Mucosa of rectum (tissue), 2 donors: ENCODE measurements at regions not wholly inside any gene's neighbourhood (a gene's known extent, or its start where the extent isn't known, plus 50 kb on each side); places are given as distances from the start of the nearest gene placed in this dataset.

ENCODE experiments used
- H3K27ac ChIP-seq, 2 donors: one replicate each; pipeline ENCODE4 v1.7.0; 2013; ENCODE audit warnings: inconsistent platforms in 2 of 2, low read depth in 2 of 2, low read length in 2 of 2
- H3K27me3 ChIP-seq, 2 donors: one replicate each; pipeline ENCODE4 v1.7.0; 2013; ENCODE audit warnings: low read length in 2 of 2; ENCODE audit not compliant: control insufficient read depth in 2 of 2, insufficient read depth in 2 of 2
- H3K36me3 ChIP-seq, 2 donors: one replicate each; pipeline ENCODE4 v1.7.0; 2013; ENCODE audit warnings: low read length in 2 of 2; ENCODE audit not compliant: control insufficient read depth in 2 of 2, insufficient read depth in 2 of 2
- H3K4me1 ChIP-seq, 2 donors: one replicate each; pipeline ENCODE4 v1.7.0; 2013; ENCODE audit warnings: low read length in 2 of 2, mild to moderate bottlenecking in 1 of 2; ENCODE audit not compliant: control insufficient read depth in 2 of 2, insufficient read depth in 2 of 2
- H3K4me3 ChIP-seq, 2 donors: one replicate each; pipeline ENCODE4 v1.7.0; 2013; ENCODE audit warnings: low read length in 2 of 2
- H3K9ac ChIP-seq, 2 donors: one replicate each; pipeline ENCODE4 v1.7.0; 2013; ENCODE audit warnings: low read length in 2 of 2, low read depth in 1 of 2, mild to moderate bottlenecking in 1 of 2
- H3K9me3 ChIP-seq, 2 donors: one replicate each; pipeline ENCODE4 v1.7.0; 2013; ENCODE audit warnings: low read length in 2 of 2; ENCODE audit not compliant: control insufficient read depth in 2 of 2
- donor health status: healthy.
- donor health status: Normal muscosa, but diverticular disease.

DNA sequence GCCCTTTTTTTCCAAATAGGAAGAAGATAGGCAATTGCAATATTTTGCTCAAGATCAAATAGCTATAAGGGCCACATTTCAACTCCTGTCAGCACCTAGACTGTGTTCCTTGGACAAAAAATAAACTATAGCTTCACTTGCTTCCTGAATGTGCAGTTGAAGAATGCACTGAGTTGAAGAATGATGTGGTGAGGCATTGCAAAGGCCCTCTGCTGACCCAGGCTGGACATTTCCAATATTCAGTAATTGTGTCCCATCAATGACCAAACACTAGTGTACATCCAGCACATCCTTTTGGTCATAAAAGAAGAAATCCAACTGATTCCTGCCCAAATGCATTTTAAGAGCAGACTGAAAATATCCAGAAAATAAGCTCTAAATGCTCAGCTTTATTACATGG lies 424.8 kb upstream of the TGFBR2 start:
- Histone ChIP-seq H3K4me3 (no peak overlapping the region), H3K36me3 (no peaks in the 10 kb centered on the region), H3K4me1 (no peaks in the 10 kb centered on the region), H3K27me3 (no peaks in the 10 kb centered on the region), H3K9ac (no peak overlapping the region), H3K27ac (no peak overlapping the region), H3K9me3 (no peaks in the 10 kb centered on the region)

DNA sequence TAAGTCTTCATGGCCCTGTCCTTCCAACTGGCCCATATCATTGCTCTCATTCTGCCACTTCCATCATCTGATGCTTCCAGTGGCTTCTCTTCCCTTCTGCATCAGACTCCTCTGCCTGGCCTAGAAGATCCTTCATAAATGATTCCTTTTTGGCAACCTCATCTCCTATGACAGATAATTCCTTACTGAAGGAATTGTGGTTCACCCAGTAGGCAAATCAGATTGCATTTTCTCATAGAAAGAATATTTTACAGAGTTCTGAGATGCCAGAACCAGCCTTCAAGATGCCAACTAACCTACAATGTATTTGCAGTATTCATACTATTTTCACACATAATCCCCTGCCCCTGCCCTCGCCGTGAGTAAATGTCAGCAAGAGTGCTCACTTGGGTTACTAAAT lies 423.0 kb upstream of the TGFBR2 start:
- no peaks in the 10 kb centered on the region for H3K9me3 ChIP-seq

DNA sequence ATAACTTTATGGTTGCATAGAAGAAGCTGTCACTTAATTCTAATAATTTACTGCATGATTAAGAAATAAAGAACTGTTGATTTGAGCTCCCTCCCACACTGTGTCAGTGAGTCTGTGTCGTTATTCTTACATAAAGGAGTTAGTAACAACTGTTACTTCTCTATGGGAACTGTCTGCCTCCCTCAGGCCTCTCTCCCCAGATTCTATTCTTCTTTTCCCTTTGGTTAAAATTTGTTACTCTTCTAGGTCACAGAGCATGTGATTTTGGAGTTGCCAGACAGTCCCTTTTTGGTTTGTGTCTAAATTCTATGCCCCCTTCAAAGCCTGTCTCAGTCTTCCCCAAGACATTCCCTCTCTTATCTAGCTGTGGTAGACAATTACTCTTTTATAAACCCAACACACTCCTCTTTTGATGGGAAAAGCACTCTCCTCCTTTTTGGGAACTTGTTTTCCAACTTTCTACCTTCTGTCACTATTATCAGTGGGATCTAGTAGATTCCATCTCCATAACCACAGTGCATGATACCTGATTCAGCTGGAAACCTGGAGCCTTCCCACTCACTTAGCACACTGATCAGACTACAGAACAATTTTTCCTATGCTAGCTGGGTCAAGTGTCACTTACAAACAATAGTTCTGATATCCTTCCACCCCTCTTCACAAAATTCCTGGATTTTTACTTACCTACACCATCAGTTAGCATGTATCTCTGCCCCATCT lies 422.1 kb upstream of the TGFBR2 start:
- Histone ChIP-seq H3K27ac (no peak overlapping the region), H3K9me3 (no peaks in the 10 kb centered on the region), H3K4me3 (no peak overlapping the region), H3K36me3 (no peaks in the 10 kb centered on the region), H3K27me3 (no peaks in the 10 kb centered on the region), H3K9ac (no peak overlapping the region), H3K4me1 (no peaks in the 10 kb centered on the region)

More for the DNA sequence above, 423.0 kb upstream of the TGFBR2 start:
- Histone ChIP-seq H3K4me1 (no peaks in the 10 kb centered on the region), H3K36me3 (no peaks in the 10 kb centered on the region), H3K27me3 (no peaks in the 10 kb centered on the region), H3K4me3 (no peak overlapping the region), H3K27ac (no peak overlapping the region), H3K9ac (no peak overlapping the region)

DNA sequence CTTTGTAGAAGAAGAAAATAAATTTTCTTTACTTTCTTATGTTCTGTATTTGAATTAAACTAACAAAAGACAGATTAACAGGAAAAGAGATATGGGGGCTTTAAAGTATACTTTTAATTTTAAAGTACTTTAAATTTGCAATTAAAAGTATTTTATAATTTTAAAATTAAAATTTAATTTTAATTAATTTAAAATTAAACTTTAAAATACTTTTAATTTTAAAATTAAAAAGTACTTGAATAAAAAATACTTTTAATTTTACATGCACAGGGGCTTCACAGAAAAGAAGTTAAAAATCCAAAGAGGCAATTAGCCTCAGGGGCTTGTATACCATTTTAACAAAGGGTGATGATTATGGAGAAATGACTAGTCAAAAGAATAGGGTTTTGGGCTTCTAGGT lies 420.5 kb upstream of the TGFBR2 start:
- no peaks in the 10 kb centered on the region for H3K27me3 ChIP-seq
- H3K27ac ChIP-seq = no peak overlapping the region
- H3K4me3 ChIP-seq = no peak overlapping the region
- H3K4me1 ChIP-seq = no peaks in the 10 kb centered on the region
- no peaks in the 10 kb centered on the region for H3K36me3 ChIP-seq
- no peak overlapping the region for H3K9ac ChIP-seq
- no peaks in the 10 kb centered on the region for H3K9me3 ChIP-seq

- Histone ChIP-seq H3K4me1 (no peaks in the 10 kb centered on the region), H3K9me3 (no peaks in the 10 kb centered on the region), H3K27ac (no peak overlapping the region), H3K27me3 (no peaks in the 10 kb centered on the region), H3K4me3 (no peak overlapping the region), H3K9ac (no peak overlapping the region), H3K36me3 (no peaks in the 10 kb centered on the region)
These were observed 419.6 kb upstream of the TGFBR2 start for GRCh38 chr3:30186741-30187219.

GRCh38 chr3:30187366-30187765 lies 419.0 kb upstream of the TGFBR2 start:
- Histone ChIP-seq H3K9me3 (no peaks in the 10 kb centered on the region), H3K9ac (no peak overlapping the region), H3K4me3 (no peak overlapping the region), H3K27me3 (no peaks in the 10 kb centered on the region), H3K4me1 (no peaks in the 10 kb centered on the region), H3K36me3 (no peaks in the 10 kb centered on the region), H3K27ac (no peak overlapping the region)

DNA sequence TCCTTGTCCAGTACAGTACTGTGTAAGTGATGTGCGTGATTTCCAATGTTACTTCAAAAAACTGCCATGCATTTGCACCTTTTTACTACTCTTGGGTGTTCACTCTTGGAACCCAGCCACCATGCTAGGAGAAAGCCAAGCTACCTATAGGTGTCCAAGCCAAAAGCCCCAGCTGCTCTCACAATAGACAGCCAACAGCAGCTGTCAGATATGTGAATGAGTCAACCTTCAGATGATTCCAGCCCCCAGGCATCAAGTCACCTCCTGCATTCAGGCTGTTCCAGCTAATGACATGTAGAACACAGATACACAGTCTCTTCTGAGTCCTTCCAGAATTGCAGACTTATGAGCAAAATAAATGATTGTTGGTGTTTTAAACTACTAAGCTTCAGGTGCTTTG lies 417.7 kb upstream of the TGFBR2 start:
- Histone ChIP-seq H3K27ac (no peak overlapping the region), H3K4me3 (no peak overlapping the region), H3K9ac (no peak overlapping the region), H3K9me3 (no peaks in the 10 kb centered on the region), H3K27me3 (no peaks in the 10 kb centered on the region), H3K36me3 (no peaks in the 10 kb centered on the region), H3K4me1 (no peaks in the 10 kb centered on the region)

DNA sequence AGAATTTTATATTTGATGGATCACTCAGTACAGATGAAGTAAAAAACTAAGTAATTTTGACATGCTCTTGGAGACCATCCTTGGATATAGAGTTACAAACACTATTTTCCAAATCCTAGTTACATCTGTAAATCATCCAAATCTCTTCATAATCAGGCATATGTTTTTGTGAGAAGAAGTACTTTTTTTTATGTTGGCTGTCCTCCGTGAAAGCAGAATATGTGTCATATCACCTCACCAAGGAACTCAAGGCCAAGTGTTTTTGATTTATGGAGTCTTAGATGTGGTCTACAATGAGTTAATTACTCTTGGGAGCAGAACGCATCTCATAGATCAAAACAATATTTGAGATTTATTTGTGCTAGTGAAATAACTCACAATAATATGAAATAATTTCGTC lies 416.5 kb upstream of the TGFBR2 start:
- Histone ChIP-seq H3K27me3 (no peaks in the 10 kb centered on the region), H3K4me1 (no peaks in the 10 kb centered on the region), H3K4me3 (no peak overlapping the region), H3K36me3 (no peaks in the 10 kb centered on the region), H3K9ac (no peak overlapping the region), H3K27ac (no peak overlapping the region), H3K9me3 (no peaks in the 10 kb centered on the region)

DNA sequence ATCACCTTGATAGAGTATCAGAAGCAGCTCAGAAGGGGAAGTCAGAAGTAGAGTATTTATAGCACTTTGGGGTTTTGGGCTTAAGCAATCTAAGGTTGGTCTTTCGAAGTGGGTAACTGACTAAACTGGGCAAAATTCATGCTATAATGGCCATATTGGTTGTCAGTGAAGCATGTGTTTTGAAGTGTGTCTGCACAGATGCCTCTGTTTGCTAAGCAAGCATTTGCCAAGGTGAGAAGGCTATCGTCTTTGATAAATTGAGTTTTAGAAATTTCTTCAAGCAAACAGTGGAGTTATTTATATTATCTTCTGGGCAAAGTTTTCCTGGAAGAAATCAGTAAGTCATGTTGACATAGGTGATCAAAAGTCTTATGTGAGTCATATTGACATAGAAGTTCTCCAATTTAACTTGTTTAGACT lies 412.8 kb upstream of the TGFBR2 start:
- H3K27ac ChIP-seq = no peak overlapping the region
- H3K4me1 ChIP-seq = no peaks in the 10 kb centered on the region
- H3K36me3 ChIP-seq = no peaks in the 10 kb centered on the region
- no peaks in the 10 kb centered on the region for H3K9me3 ChIP-seq
- H3K4me3 ChIP-seq = no peak overlapping the region
- no peaks in the 10 kb centered on the region for H3K27me3 ChIP-seq
- no peak overlapping the region for H3K9ac ChIP-seq

DNA sequence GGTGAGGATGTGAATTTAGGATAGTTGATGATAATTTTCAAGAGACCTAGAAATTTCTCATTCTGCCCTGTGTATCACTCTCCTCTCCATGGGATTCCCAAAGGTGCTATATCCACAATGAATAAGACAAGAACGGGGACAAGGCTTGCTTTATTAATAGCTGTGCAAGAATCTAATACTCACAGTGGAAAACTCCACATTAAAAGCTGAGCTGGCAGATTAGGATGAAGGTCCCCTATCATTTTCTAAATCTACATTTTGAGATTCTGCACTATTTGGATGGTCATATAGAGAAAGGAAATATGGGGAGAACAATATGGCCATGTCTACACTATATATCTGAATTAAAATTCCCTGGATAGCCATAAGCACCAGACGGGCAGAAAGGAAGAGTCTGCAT lies 411.0 kb upstream of the TGFBR2 start:
- no peaks in the 10 kb centered on the region for H3K36me3 ChIP-seq
- no peaks in the 10 kb centered on the region for H3K9me3 ChIP-seq
- no peaks in the 10 kb centered on the region for H3K27me3 ChIP-seq
- no peak overlapping the region for H3K4me3 ChIP-seq
- H3K4me1 ChIP-seq = no peaks in the 10 kb centered on the region
- H3K9ac ChIP-seq = no peak overlapping the region
- no peak overlapping the region for H3K27ac ChIP-seq
